ENCODE measurements at regions not wholly inside any gene's neighbourhood (a gene's known extent, or its start where the extent isn't known, plus 50 kb on each side); places are given as distances from the start of the nearest gene placed in this dataset.
"Not testable (repeated sequence)": the region's sequence is repeated elsewhere in the genome, so short reads cannot be mapped to it uniquely, and the experiment has no call there.

DNA sequence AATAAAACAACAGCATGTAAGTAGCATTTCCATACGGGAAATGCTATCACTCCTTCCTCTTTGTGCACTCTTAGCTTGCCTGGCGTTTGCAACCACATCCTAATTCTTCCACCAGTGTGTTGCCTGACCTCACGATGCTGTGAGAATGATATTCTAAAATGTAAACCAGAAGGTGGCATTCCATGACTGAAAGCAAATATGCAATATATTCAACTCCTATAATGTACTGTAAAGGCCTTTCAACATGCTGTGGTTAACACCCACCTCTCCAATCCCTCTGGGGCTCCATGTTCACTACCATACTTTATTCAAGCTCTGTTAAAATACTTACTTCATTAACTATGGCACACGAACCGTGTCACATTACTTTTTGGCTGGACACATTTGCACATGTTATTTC lies 420.6 kb upstream of the DEPDC1 start:
- no peak overlapping the region for H3K27ac Mint-ChIP-seq

DNA sequence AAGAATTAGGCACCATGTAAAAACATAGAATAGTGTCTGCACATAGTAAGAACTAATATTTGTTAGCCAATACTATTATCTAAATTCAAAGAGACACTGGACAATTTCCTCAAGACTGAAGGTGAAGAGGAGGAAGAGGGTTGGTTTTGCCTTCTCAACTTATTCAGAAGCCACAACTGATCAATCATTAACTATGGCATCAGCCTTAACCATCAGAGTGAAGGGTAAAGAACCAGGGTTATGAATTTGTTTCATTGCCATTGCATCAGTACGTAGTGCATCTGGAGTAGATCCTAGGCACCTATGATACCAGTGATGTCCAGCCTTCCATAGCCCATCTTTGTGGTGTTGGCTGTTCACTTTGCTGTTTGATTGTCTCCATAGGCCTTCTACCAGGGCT lies 421.7 kb upstream of the DEPDC1 start:
- no peaks in the 10 kb centered on the region for H3K36me3 Mint-ChIP-seq
- TF ChIP-seq, protein P1, sequence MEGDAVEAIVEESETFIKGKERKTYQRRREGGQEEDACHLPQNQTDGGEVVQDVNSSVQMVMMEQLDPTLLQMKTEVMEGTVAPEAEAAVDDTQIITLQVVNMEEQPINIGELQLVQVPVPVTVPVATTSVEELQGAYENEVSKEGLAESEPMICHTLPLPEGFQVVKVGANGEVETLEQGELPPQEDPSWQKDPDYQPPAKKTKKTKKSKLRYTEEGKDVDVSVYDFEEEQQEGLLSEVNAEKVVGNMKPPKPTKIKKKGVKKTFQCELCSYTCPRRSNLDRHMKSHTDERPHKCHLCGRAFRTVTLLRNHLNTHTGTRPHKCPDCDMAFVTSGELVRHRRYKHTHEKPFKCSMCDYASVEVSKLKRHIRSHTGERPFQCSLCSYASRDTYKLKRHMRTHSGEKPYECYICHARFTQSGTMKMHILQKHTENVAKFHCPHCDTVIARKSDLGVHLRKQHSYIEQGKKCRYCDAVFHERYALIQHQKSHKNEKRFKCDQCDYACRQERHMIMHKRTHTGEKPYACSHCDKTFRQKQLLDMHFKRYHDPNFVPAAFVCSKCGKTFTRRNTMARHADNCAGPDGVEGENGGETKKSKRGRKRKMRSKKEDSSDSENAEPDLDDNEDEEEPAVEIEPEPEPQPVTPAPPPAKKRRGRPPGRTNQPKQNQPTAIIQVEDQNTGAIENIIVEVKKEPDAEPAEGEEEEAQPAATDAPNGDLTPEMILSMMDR (conservative IDR thresholded peaks at IDR 0.05): no peak
- DNase-seq (ENCODE audit: extremely low spot score, unreplicated experiment): no peak
- no peak overlapping the region for H3K27ac Mint-ChIP-seq
- no peaks in the 10 kb centered on the region for H3K9me3 Mint-ChIP-seq
- H3K27me3 Mint-ChIP-seq: peaks cover 3% of the 10 kb centered on the region
- no peak overlapping the region for H3K4me3 Mint-ChIP-seq
- H3K4me1 Mint-ChIP-seq (ENCODE audit: unreplicated experiment): peaks cover 5% of the 10 kb centered on the region

More for the DNA sequence above, 420.6 kb upstream of the DEPDC1 start:
- H3K4me1 Mint-ChIP-seq (ENCODE audit: unreplicated experiment): peaks cover 5% of the 10 kb centered on the region
- TF ChIP-seq, protein P1 (conservative IDR thresholded peaks at IDR 0.05): no peak
- peaks cover 3% of the 10 kb centered on the region for H3K27me3 Mint-ChIP-seq
- no peaks in the 10 kb centered on the region for H3K9me3 Mint-ChIP-seq
- H3K36me3 Mint-ChIP-seq: no peaks in the 10 kb centered on the region
- H3K4me3 Mint-ChIP-seq: no peak overlapping the region
- DNase-seq (ENCODE audit: extremely low spot score, unreplicated experiment): no peak

DNA sequence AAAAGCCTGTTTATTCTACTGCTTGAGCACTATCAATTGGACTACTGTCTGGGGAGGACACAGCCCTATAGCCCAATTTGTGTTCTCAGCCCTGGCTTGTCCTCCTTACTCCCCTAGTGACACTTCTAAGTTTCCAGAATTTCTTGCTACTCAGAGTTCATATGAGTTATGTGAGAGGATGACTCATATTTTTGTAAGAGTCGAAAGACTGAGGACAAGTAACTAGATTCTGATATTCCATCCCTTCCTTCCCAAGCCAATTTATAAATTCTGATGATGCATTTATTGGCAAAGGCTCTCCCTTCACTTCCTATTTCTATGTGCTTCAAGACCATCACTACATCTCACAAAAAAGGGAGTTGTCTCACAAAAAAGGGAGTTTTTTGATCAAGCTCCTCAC lies 422.2 kb upstream of the DEPDC1 start:
- H3K4me1 Mint-ChIP-seq (ENCODE audit: unreplicated experiment): peaks cover 5% of the 10 kb centered on the region
- no peak overlapping the region for H3K27ac Mint-ChIP-seq
- peaks cover 3% of the 10 kb centered on the region for H3K27me3 Mint-ChIP-seq
- DNase-seq (ENCODE audit: extremely low spot score, unreplicated experiment): no peak
- TF ChIP-seq, protein P1 (conservative IDR thresholded peaks at IDR 0.05): no peak
- H3K36me3 Mint-ChIP-seq: no peaks in the 10 kb centered on the region
- H3K9me3 Mint-ChIP-seq: no peaks in the 10 kb centered on the region
- no peak overlapping the region for H3K4me3 Mint-ChIP-seq

DNA sequence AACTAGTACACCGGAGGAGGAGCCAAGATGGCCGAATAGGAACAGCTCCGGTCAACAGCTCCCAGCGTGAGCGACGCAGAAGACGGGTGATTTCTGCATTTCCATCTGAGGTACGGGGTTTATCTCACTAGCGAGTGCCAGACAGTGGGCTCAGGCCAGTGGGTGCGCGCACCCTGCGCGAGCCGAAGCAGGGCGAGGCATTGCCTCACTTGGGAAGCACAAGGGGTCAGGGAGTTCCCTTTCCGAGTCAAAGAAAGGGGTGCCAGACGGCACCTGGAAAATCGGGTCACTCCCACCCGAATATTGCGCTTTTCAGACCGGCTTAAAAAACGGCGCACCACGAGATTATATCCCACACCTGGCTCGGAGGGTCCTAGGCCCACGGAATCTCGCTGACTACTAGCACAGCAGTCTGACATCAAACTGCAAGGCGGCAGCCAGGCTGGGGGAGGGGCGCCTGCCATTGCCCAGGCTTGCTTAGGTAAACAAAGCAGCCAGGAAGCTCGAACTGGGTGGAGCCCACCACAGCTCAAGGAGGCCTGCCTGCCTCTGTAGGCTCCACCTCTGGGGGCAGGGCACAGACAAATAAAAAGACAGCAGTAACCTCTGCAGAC lies 426.7 kb upstream of the DEPDC1 start:
- H3K27me3 Mint-ChIP-seq; H3K9me3 Mint-ChIP-seq; H3K4me3 Mint-ChIP-seq; H3K4me1 Mint-ChIP-seq (ENCODE audit: unreplicated experiment); DNase-seq (ENCODE audit: extremely low spot score, unreplicated experiment); H3K36me3 Mint-ChIP-seq; H3K27ac Mint-ChIP-seq: not testable (repeated sequence)

DNA sequence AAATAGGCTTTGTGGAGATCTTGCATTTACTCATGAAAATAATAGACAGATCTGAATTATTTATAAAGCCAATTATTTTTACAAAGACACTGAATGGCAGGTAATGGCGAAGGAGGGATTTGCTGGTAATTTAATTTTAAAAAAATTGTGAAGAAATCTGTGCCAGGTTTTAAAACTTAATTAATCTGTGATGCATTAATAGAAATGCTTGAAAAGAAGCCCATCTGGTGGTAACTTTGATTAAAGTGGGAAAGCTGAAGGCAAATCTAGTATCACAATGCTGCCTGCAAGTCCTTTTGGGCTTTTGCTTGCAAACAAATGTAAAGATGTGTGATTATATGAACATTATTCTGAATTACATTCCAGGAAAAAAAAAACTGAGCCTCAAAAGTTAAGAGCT lies 433.2 kb upstream of the DEPDC1 start:
- no peak overlapping the region for H3K27ac Mint-ChIP-seq
- DNase-seq (ENCODE audit: extremely low spot score, unreplicated experiment): no peak
- no peak overlapping the region for H3K4me3 Mint-ChIP-seq
- H3K4me1 Mint-ChIP-seq (ENCODE audit: unreplicated experiment): no peaks in the 10 kb centered on the region
- H3K9me3 Mint-ChIP-seq: no peaks in the 10 kb centered on the region
- H3K36me3 Mint-ChIP-seq: no peaks in the 10 kb centered on the region
- peaks cover 4% of the 10 kb centered on the region for H3K27me3 Mint-ChIP-seq
- TF ChIP-seq, protein P1 (conservative IDR thresholded peaks at IDR 0.05): no peak

DNA sequence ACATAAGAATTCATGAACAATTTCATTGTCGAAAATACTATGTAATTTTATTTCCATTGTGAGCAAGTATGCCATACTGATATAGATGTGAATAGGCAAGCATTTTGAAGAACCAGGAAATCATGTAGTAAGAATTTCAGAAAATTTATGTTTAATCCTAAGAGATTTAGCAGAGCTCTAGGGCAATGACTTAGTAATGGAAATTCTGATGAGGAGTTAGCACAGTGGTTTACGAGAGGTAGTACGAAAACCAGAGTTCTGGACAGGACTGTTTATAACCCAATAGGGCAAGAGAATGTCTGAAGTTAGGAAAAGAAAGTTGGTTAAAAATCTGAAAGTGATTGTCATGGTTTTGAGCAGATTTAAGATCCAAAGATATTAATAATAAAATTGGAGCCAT lies 439.6 kb upstream of the DEPDC1 start:
- no peaks in the 10 kb centered on the region for H3K4me1 Mint-ChIP-seq (ENCODE audit: unreplicated experiment)
- H3K4me3 Mint-ChIP-seq: no peak overlapping the region
- TF ChIP-seq, protein P1 (conservative IDR thresholded peaks at IDR 0.05): no peak
- no peaks in the 10 kb centered on the region for H3K9me3 Mint-ChIP-seq
- H3K27ac Mint-ChIP-seq: no peak overlapping the region
- no peak for DNase-seq (ENCODE audit: extremely low spot score, unreplicated experiment)
- H3K36me3 Mint-ChIP-seq: no peaks in the 10 kb centered on the region
- peaks cover 2% of the 10 kb centered on the region for H3K27me3 Mint-ChIP-seq
